Endothelial cell of umbilical vein (primary cell): ENCODE measurements at regions not wholly inside any gene's neighbourhood (a gene's known extent, or its start where the extent isn't known, plus 50 kb on each side); places are given as distances from the start of the nearest gene placed in this dataset.

Source experiments
- BruUV-seq: library from RNA; stranded (reverse); fragments of 400-500 nt; replicated peaks from 2 replicates; lab custom pipeline; 2021; lab: Mats Ljungman, UMichigan
- CTCF ChIA-PET: fragments of 300-600, 350-600 bp; sonication (Branson Sonifier 250); formaldehyde crosslinking; loops from one replicate; lab custom pipeline; 2021; ENCODE audit warnings: antibody characterized with exemption, inconsistent platforms; lab: Charles Lee
- POLR2A ChIA-PET: fragments of 300-600, 350-600 bp; sonication (Branson Sonifier 250); formaldehyde crosslinking; loops from one replicate; lab custom pipeline; 2021; ENCODE audit warnings: antibody characterized with exemption, inconsistent platforms; lab: Charles Lee
- DNase-seq: peaks from one replicate; pipeline ENCODE4 v3.0.0-alpha.2; 2011; ENCODE audit warnings: low read depth, low spot score
- FAIRE-seq: peaks from 2 replicates; lab custom pipeline; 2011; peaks lifted over from hg19 to GRCh38; lab: Jason Lieb, UNC
- H2AFZ ChIP-seq: 2 replicates; pipeline ENCODE4 v1.6.0; 2012; ENCODE audit warnings: low read depth, low read length, control low read depth, inconsistent platforms
- H3K27ac ChIP-seq: 2 replicates; pipeline ENCODE4 v1.5.1; 2011; ENCODE audit warnings: low read depth, mild to moderate bottlenecking, control low read depth, low read length, moderate library complexity; ENCODE audit not compliant: insufficient read depth
- H3K27me3 ChIP-seq, 2 experiments: 2 replicates each; pipeline versions ENCODE4 v1.6.0 to v1.6.1; 2011; ENCODE audit warnings: low read length in 2 of 2, mixed read lengths in 1 of 2; ENCODE audit not compliant: control insufficient read depth in 2 of 2, insufficient read depth in 2 of 2
- H3K36me3 ChIP-seq, 2 experiments: 2 replicates in 1 of 2; 3 replicates in 1 of 2; pipeline ENCODE4 v1.5.1; 2011; ENCODE audit warnings: low read length in 2 of 2, mild to moderate bottlenecking in 1 of 2, moderate library complexity in 1 of 2; ENCODE audit not compliant: control insufficient read depth in 2 of 2, insufficient read depth in 2 of 2; ENCODE audit errors: extremely low read depth in 1 of 2
- H3K4me1 ChIP-seq: 3 replicates; pipeline ENCODE4 v1.5.1; 2011; ENCODE audit warnings: mild to moderate bottlenecking, low read length; ENCODE audit not compliant: control insufficient read depth, insufficient read depth; ENCODE audit errors: extremely low read depth
- H3K4me2 ChIP-seq: 2 replicates; pipeline ENCODE4 v1.6.1; 2011; ENCODE audit warnings: low read length, control low read depth, mixed read lengths; ENCODE audit not compliant: insufficient read depth
- H3K4me3 ChIP-seq, 3 experiments: fragments of 200-600 bp in 1 of 3; sonication (generic), shearing (Covaris generic) in 1 of 3; replicated peaks in 1 of 3; 2 replicates each; pipeline ENCODE4 v1.5.1; 2011 to 2016; ENCODE audit warnings: control low read depth in 3 of 3, low read length in 3 of 3, mild to moderate bottlenecking in 2 of 3, inconsistent platforms in 1 of 3, low read depth in 1 of 3, moderate library complexity in 1 of 3; ENCODE audit not compliant: insufficient read depth in 1 of 3
- H3K79me2 ChIP-seq: 2 replicates; pipeline ENCODE4 v1.6.0; 2012; ENCODE audit warnings: low read length, inconsistent platforms; ENCODE audit not compliant: control insufficient read depth, insufficient read depth
- H3K9ac ChIP-seq: replicated peaks from 2 replicates; pipeline ENCODE3; 2011; ENCODE audit warnings: low read length, control low read depth; ENCODE audit not compliant: insufficient read depth; ENCODE audit errors: extremely low read depth
- H3K9me1 ChIP-seq: replicated peaks from 3 replicates; pipeline ENCODE4 v1.6.0; 2011; ENCODE audit warnings: mild to moderate bottlenecking, low read length; ENCODE audit not compliant: control insufficient read depth, insufficient read depth; ENCODE audit errors: extremely low read depth
- H3K9me3 ChIP-seq: replicated peaks from 2 replicates; pipeline ENCODE4 v1.5.1; 2012; ENCODE audit warnings: low read length, inconsistent platforms; ENCODE audit not compliant: control insufficient read depth, insufficient read depth
- H4K20me1 ChIP-seq: replicated peaks from 2 replicates; pipeline ENCODE3; 2011; ENCODE audit warnings: mild to moderate bottlenecking, low read length; ENCODE audit not compliant: control insufficient read depth, insufficient read depth; ENCODE audit errors: extremely low read depth
- CTCF ChIP-seq, 2 donors: IDR thresholded peaks; 1 replicate in 1 of 2; 2 replicates in 1 of 2; pipeline ENCODE4 v1.5.1; 2011; ENCODE audit warnings: low read length in 2 of 2, mild to moderate bottlenecking in 2 of 2, moderate library complexity in 2 of 2, control low read depth in 1 of 2, inconsistent platforms in 1 of 2, low read depth in 1 of 2; ENCODE audit not compliant: insufficient read depth in 1 of 2; ENCODE audit errors: extremely low read depth in 1 of 2
- EZH2 ChIP-seq: IDR thresholded peaks from 2 replicates; pipeline ENCODE4 v1.6.1; 2012; ENCODE audit warnings: borderline replicate concordance, low read depth, mild to moderate bottlenecking, moderate library complexity, low read length, inconsistent platforms; ENCODE audit not compliant: severe bottlenecking
- FOS ChIP-seq: IDR thresholded peaks from 2 replicates; pipeline ENCODE4 v1.6.1; 2011; ENCODE audit warnings: mild to moderate bottlenecking, low read length, moderate library complexity, borderline replicate concordance; ENCODE audit not compliant: insufficient read depth
- GATA2 ChIP-seq: IDR thresholded peaks from 2 replicates; pipeline ENCODE4 v1.7.0; 2011; ENCODE audit warnings: low read depth, mild to moderate bottlenecking, moderate library complexity, mixed read lengths, low read length; ENCODE audit not compliant: insufficient read length, insufficient read depth
- JUN ChIP-seq: IDR thresholded peaks from 2 replicates; pipeline ENCODE4 v1.6.1; 2011; ENCODE audit warnings: borderline replicate concordance, low read depth; ENCODE audit not compliant: insufficient read length, insufficient read depth
- MAX ChIP-seq: IDR thresholded peaks from 2 replicates; pipeline ENCODE4 v1.6.1; 2011; ENCODE audit not compliant: insufficient read depth, insufficient read length
- MYC ChIP-seq: IDR thresholded peaks from one replicate; pipeline ENCODE4 v1.6.1; 2011; ENCODE audit warnings: mild to moderate bottlenecking, low read depth, low read length
- POLR2A ChIP-seq: IDR thresholded peaks from 2 replicates; pipeline ENCODE4 v1.6.1; 2012; ENCODE audit warnings: low read depth, mild to moderate bottlenecking, control low read depth, low read length
- POLR2AphosphoS5 ChIP-seq: IDR thresholded peaks from 2 replicates; pipeline ENCODE4 v1.6.1; 2012; ENCODE audit warnings: low read depth, mild to moderate bottlenecking, control low read depth, low read length, moderate library complexity; ENCODE audit not compliant: insufficient read depth
- dilution Hi-C: fragments of 300-500 bp; cut with MboI; formaldehyde crosslinking; loops from one replicate; pipeline ENCODE4 v1.15.0; 2019; ENCODE audit warnings: low sequenced_read_pairs; ENCODE audit not compliant: extremely low pct_ligation_motif_present
- intact Hi-C: fragments of 100-400 bp; cut with micrococcal nuclease; formaldehyde crosslinking; loops from one replicate; pipeline ENCODE4 v1.10.0; 2022

GRCh38 chr2:7437141-7437540, 519.9 kb downstream of the RNF144A start:
- POLR2A ChIA-PET: no interaction called here

More at GRCh38 chr2:7437141-7437540, 519.9 kb downstream of the RNF144A start:
- Histone ChIP-seq H3K4me1 (no peaks in the 10 kb centered on the region), H4K20me1 (no peaks in the 10 kb centered on the region), H3K79me2 (no peaks in the 10 kb centered on the region), H3K36me3 (no peaks in the 10 kb centered on the region), H2AFZ (no peak overlapping the region), H3K4me3 (no peak overlapping the region), H3K9me1 (no peaks in the 10 kb centered on the region), H3K27ac (no peak overlapping the region), H3K9me3 (no peaks in the 10 kb centered on the region), H3K27me3 (no peaks in the 10 kb centered on the region), H3K9ac (no peak overlapping the region), H3K4me2 (no peak overlapping the region)
- intact Hi-C loops: no loop called here
- BruUV-seq: no TSS peak
- DNase-seq (no peak), FAIRE-seq (no peak)
- CTCF ChIA-PET: interaction anchor here (1.4 kb wide), 1 partner anchor 10 kb away, joined by 5 read pairs; no protein-coding TSS in a partner anchor
- no peak for TF ChIP-seq EZH2
- no peak for TF ChIP-seq MAX
- TF ChIP-seq POLR2A: no peak
- no peak for TF ChIP-seq POLR2AphosphoS5
- no peak for TF ChIP-seq MYC
- TF ChIP-seq GATA2: no peak
- no peak for TF ChIP-seq JUN
- TF ChIP-seq CTCF (IDR thresholded peaks at IDR 0.05; ENCODE audit: extremely low read depth in 1 of 2, insufficient read depth in 1 of 2, low read depth in 1 of 2, low read length in 2 of 2): no peak
- no peak for TF ChIP-seq FOS
- dilution Hi-C loops: no loop called here
